HG02938 (cell line): ENCODE measurements at regions not wholly inside any gene's neighbourhood (a gene's known extent, or its start where the extent isn't known, plus 50 kb on each side); places are given as distances from the start of the nearest gene placed in this dataset.
A peak's percentile ranks its signal among the peaks of the same experiment; 100 is the strongest.
"Not testable (repeated sequence)": the region's sequence is repeated elsewhere in the genome, so short reads cannot be mapped to it uniquely, and the experiment has no call there.

ENCODE experiments used
- ATAC-seq: cut with Tn5 transposase; IDR thresholded peaks from one replicate; pipeline ENCODE4 v1.9.1; 2021; ENCODE audit warnings: mild to moderate bottlenecking, moderate library complexity; ENCODE audit not compliant: unreplicated experiment

DNA sequence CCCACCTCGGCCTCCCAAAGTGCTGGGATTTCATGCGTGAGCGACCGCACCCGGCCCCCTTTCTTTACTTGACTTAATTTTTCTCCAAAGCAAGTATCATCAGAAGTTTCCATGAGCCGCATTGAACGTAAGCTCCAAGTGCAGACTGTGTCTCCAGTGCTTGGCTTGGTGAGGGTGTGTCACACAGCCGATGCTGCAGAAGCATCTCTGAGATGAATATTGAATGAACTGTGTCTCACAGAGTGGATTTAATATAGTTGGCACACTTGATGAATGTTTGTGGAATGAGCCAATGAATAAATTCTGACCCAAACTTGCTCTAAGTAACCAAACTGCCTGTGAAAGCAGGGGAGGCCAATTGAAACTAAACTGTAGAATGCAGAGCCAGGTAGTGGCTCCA, 159.4 kb upstream of the KBTBD8 start:
- ATAC-seq, result no peak

DNA sequence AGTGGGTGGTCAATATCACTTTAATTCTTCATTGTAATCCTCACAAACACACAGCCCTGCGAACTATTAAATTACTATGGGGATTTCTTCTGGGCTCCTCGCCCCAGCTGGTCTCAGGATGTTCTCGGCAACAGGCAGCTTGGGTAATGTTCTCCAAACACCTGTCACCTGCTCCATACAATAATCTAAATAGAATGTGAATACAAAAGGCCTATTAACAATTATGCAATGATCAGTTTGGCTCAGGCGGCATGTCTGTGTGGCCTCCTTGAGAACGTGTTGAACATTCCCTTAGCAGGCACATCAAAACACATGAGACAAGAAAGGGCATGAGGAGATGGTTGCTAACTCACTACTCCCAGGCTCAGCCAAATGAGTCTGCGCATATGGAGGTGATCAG, 158.6 kb upstream of the KBTBD8 start:
- no peak for ATAC-seq

DNA sequence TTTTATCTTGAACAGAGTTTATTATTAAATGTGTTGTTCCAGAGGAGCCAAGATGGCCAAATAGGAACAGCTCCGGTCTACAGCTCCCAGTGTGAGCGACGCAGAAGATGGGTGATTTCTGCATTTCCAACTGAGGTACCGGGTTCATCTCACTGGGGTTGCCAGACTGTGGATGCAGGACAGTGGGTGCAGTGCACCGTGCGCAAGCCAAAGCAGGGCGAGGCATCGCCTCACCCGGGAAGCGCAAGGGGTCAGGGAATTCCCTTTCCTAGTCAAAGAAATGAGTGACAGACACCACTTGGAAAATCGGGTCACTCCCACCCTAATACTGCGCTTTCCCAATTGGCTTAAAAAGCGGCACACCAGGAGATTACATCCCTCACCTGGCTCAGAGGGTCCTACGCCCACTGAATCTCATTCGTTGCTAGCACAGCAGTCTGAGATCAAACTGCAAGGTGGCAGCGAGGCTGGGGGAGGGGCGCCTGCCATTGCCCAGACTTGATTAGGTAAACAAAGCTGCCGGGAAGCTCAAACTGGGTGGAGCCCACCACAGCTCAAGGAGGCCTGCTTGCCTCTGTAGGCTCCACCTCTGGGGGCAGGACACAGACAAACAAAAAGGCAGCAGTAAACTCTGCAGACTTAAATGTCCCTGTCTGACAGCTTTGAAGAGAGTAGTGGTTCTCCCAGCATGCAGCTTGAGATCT, 155.2 kb upstream of the KBTBD8 start:
- ATAC-seq, result not testable (repeated sequence)

DNA sequence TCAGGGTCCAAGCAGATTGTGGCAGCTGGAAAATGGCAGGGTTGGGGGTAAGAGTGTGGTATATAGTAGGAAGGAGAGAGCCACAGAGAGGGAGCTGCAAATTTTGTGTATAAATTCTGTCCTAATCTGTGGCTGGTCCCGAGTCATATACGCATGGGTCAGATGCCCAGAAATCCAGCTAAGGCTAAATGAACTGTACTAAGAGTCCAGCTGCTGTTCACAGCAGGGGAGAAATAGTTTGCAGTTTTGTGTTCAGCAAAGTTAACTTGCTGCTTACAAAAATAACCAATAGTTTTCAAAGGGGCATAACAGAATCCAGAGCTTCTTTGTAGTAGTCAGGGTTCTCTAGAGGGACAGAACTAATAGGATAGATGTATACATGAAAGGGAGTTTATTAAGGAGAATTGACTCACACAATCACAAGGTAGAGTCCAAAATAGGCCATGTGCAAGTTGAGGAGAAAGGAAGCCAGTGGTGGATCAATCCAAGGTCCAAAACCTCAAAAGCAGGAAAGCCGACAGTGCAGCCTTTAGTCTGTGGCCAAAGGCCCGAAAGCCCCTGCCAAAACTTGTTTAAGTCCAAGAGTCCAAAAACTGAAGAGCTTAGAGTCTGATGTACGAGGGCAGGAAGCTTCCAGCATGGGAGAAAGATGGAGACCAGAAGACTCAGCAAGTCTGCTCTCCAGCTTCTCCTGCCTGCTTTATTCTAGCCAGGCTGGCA, 146.1 kb upstream of the KBTBD8 start:
- ATAC-seq, result no peak

- ATAC-seq, result no peak
These were observed 143.4 kb upstream of the KBTBD8 start for GRCh38 chr3:66854601-66855151.

GRCh38 chr3:66856533-66856932, 141.6 kb upstream of the KBTBD8 start:
- ATAC-seq, result peak; percentile 99

- no peak for ATAC-seq
These were observed 139.3 kb upstream of the KBTBD8 start for GRCh38 chr3:66858656-66859381.

DNA sequence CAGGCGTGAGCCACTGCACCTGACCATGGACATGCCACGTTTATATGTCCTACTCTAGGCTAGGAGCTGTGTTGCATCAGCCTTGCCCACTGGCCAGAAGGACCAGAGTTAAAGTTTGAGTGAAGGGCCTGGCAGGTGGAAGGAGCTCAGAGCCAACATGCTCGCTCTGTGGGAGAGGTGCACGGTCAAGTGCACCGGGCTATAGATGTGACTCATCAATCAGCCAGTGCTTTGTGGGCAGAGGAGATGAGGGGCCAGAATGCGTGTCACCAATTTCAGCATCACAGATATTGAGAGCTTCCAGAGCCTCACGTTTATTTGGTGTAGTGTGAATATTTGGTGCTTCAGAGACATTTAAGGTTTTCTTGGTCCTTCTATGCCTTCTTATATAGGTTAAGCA, 137.3 kb upstream of the KBTBD8 start:
- ATAC-seq, result no peak

DNA sequence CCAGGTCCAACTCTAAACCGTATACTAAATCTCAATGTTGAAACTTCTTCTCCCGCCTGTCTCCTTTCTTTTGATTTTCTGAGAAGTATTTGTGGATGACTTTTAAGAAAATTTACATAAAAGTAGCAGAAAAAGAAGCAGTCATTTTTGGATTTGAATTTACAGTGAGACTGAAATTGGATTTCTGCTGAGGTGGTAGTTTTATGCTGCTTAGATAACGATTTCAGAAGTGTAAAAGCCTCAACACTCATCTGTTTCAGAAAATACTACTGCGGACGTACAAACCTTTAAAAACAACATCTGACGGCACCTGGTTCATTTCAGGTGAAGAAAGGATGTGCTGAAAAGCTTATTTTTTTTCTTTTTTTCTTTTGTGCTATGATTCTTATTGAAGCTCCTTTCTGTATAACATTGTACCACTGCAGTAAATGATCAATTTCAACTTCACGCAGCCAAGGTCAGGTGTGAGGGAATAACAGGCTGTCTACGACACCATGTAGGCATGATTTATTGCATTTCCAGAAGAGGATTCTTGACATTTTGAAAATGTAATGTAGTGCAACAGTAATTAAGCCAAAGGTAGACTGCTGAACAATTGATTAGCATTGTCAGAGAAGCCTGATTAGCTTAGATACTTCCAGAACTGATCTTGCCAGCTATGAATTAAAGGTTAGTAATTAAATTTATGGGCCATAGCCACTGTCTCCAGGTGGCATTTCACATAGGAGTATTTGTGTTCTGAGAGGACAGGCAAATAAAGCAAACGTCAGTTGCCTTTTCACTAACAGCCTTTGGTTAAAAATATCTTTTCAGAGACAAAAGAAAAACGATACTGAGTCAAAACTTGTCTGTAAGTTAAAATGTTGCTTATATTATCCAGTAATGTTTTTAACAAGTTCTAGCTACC, 134.6 kb upstream of the KBTBD8 start:
- ATAC-seq, result no peak

DNA sequence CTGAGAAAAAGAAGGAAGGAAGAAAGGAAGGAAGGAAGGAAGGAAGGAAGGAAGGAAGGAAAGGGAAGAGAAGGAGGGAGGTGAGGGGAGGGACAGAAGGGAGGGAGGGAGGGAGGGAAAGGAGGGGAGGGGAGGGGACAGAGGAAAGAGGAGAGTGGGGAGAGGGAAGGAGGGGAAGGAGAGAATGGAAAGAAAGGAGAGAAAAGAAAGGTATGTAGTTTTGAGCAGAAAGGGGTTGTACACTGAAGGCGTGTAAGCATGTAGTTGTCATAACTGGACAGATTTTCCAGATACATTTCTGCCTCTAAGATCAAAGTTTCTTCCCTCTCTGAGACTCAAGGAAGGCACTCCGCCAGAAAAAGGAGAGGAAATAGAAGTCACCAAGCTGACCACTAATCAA, 113.4 kb upstream of the KBTBD8 start:
- no peak for ATAC-seq

DNA sequence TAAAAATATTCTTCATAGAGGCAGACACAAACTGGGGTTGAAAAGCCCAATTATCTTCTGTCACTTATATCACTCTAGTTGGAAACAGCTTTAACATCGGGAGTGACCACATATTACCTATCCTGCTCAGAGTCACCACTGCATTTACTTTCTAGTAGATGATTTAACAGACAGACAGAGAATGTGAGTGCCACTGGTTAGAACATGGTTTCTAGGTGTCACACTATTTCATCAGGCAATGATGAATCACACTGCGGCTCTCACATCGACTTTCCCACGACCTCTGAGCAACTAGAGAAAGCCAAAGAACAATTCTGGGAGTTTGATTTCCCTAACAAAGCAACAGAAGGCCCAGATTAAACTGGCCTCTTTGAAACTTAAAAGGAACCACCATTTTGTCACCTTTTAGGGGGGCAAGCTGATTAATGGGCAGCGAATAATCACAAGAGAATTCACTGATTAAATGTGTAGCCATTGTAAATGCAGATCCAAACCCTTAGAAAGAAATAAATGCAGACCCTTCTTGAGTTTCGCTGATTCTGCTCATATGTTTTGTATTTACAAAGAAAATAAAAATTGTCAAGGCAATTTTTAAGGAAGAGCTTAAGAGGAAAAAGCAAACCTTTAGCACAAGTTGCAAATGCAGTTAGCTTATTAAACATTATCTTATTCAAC, 112.6 kb upstream of the KBTBD8 start:
- no peak for ATAC-seq

DNA sequence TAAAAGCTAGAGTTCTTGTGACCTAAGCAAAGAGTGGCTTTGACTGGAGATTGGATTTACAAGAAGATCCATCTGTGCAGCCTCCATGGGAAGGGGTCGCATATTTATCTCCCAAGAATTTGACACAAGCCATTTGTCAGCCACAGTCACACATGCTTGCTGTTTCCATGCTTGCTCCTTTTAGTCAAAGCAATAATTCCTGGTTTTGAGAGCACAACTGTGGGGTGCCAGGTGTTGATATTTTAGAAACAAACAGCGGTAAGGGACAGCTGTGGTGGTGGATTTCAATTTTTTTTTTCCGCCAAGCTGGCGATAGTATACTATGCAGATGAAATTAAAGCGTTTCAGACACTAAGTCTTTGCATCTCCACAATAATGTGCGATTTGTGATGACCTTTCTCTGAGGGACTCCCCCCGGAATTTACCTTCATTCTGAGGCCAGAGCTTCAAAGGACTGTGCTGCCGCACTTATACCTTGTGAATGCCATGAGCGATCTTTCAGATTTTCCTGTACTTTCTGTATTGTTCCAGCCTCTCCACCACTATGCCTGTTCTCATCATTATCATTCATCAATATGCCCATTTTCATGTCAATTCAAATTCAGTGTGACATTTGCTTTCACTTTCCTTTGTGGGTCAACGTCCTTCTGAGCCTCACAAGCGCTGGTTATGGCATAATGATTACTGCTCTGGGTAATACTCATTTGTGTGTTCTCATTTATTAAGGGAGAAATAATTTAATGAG, 108.2 kb upstream of the KBTBD8 start:
- ATAC-seq, result no peak

- ATAC-seq, result no peak
These were observed 100.0 kb upstream of the KBTBD8 start for GRCh38 chr3:66898155-66898554.

DNA sequence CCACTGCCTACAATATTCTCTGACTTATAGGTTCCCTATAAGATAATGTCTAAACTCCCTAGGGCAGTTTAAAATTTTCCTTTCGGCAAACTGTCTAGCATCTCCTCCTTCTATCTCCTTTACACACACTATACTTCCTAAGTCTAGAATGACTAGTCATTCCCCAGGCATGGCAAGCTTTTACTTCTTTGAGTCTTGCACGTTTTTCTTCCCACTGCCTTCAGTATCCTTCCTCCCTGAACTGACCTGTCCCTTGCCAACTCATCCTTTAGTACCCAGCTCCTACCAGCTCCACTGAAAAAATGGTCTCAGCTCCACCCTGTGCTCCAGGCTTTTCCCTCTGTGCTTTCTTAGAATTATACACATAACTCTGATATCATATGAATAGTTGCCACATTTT, 93.8 kb upstream of the KBTBD8 start:
- ATAC-seq, result no peak

GRCh38 chr3:66904831-66905493, 93.1 kb upstream of the KBTBD8 start:
- no peak for ATAC-seq

DNA sequence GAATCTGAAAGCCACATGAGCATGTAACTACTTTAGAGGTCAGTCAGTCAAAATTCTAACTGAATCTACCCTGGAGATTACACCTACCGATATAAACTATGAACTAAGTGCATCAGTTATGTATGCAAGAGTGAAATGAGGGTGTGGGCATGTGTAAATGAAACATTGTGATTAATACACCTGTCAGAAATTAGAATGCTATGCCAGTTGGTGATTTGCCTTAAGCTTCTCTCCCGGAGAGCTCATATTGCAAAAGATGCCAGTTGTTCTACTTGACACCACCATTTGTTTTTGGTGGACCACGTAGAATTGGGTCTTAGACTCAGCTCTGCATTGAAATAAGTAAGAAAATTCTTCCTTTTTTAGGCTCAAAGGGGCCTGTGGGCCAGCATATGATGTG, 91.0 kb upstream of the KBTBD8 start:
- ATAC-seq, result no peak

DNA sequence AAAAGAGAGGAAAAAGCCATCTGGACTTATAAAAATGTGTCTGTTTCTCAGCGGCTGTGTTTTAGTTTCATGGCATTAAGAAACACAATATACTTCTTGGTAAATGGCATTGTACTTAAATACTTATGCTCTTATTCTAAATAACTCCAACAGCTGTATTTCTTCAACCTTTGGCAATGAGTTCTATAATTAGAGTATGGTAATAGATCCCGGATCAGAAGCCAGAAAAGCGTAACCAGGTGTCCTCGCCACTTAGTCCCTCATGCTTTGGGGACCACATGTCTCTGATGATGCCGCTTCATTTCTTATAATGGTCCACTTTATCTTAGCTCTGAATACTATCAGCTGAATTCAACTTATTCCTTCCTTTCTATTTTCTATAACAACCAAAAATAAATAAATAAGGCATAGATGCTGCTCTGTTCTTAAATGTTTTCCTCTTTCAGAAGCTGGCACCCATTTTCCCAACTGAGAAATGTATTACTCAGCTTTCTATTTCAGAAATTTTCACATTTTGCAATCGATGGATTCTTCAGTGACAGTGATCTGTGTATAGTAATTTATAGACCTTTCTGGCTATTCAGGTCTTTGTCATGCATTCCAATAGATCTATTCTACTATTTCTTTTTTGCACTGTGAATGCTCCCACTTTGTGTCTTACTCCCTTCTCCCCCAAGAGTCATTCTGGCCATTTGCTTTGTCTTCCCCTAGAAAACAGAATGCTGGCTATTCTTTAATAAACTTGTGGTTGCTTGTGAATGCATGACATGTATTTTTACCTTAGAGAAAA, 87.6 kb upstream of the KBTBD8 start:
- ATAC-seq, result no peak

GRCh38 chr3:66912306-66912705, 85.8 kb upstream of the KBTBD8 start:
- ATAC-seq, result no peak
